ENCODE measurements at regions not wholly inside any gene's neighbourhood (a gene's known extent, or its start where the extent isn't known, plus 50 kb on each side); places are given as distances from the start of the nearest gene placed in this dataset.

DNA sequence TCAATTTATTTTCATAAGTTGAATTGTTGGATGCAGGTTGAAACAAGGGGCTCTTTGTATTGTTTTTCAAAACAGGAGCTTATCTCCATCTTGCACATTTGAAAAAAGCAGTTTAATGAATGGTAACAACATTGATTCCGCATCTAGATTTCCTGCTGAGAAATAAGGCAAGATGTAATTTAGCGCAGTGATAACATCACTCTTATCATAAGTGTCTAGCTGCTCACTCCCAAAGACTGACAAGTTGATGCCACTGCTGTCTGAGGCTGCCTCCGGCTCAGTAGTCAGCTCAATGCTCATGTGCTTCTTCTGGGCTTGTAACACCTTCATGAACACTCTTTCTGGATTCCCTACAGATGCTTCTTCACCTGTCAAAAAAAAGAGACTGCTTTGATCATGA, 92.4 kb downstream of the KPNA2 start:
- TF ChIP-seq, protein P1, sequence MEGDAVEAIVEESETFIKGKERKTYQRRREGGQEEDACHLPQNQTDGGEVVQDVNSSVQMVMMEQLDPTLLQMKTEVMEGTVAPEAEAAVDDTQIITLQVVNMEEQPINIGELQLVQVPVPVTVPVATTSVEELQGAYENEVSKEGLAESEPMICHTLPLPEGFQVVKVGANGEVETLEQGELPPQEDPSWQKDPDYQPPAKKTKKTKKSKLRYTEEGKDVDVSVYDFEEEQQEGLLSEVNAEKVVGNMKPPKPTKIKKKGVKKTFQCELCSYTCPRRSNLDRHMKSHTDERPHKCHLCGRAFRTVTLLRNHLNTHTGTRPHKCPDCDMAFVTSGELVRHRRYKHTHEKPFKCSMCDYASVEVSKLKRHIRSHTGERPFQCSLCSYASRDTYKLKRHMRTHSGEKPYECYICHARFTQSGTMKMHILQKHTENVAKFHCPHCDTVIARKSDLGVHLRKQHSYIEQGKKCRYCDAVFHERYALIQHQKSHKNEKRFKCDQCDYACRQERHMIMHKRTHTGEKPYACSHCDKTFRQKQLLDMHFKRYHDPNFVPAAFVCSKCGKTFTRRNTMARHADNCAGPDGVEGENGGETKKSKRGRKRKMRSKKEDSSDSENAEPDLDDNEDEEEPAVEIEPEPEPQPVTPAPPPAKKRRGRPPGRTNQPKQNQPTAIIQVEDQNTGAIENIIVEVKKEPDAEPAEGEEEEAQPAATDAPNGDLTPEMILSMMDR (IDR thresholded peaks at IDR 0.05; ENCODE audit: low read length): no peak
- TF ChIP-seq EZH2phosphoT487 (IDR thresholded peaks at IDR 0.05; ENCODE audit: low read length): no peak

All from MM.1S (cell line).